ENCODE measurements at regions not wholly inside any gene's neighbourhood (a gene's known extent, or its start where the extent isn't known, plus 50 kb on each side); places are given as distances from the start of the nearest gene placed in this dataset.
"Not testable (repeated sequence)": the region's sequence is repeated elsewhere in the genome, so short reads cannot be mapped to it uniquely, and the experiment has no call there.

- no peak for DNase-seq (ENCODE audit: low read depth in 2 of 2)
Measured at GRCh38 chr5:163162645-163163044, 274.8 kb upstream of the CCNG1 start.

GRCh38 chr5:163163858-163164257 is 273.5 kb upstream of the CCNG1 start:
- no peak for DNase-seq (ENCODE audit: low read depth in 2 of 2)

DNA sequence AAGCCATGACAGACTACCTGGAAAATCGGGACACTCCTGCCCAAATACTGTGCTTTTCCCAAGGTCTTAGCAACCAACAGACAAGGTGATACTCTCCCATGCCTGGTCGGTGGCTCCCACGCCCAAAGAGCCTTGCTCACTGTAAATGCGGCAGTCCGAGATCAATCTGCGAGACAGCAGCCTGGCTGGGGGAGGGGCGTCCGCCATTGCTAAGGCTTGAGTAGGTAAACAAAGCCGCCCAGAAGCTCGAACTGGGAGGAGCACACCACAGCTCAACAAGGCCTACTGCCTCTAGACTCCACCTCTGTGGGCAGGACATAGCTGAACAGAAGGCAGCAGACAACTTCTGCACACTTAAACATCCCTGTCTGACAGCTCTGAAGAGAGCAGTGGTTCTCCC is 272.1 kb upstream of the CCNG1 start:
- no peak for DNase-seq (ENCODE audit: low read depth in 2 of 2)

DNA sequence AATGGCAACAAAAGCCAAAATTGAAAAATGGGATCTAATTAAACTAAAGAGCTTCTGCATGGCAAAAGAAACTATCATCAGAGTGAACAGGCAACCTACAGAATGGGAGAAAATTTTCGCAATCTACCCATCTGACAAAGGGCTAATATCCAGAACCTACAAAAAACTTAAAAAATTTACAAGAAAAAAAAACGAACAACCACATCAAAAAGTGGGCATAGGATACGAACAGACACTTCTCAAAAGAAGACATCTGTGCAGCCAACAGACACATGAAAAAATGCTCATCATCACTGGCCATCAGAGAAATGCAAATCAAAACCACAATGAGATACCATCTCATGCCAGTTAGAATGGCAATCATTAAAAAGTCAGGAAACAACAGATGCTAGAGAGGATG is 267.2 kb upstream of the CCNG1 start:
- DNase-seq (ENCODE audit: low read depth in 2 of 2) = not testable (repeated sequence)

- DNase-seq (ENCODE audit: low read depth in 2 of 2) = no peak
Measured at GRCh38 chr5:163172540-163173338, 264.7 kb upstream of the CCNG1 start.

DNA sequence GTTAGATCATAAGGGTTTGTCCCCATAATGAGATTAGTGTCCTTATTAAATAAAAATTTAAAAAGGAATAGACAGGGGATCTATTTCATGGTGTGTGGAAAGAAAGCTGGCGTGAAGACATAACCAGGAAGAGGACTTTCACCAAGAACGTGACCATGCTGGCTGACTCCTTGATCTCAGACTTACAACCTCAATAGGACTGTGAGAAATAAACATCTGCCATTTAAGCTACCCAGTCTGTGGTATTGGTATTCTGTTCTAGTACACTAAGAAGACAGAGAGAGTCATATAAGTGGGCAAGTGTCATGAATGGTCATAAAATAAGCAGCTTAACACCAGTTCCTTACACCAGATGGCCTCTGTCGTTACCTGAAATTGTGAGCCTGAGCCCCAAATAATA is 259.4 kb upstream of the CCNG1 start:
- DNase-seq (ENCODE audit: low read depth in 2 of 2) = no peak

- DNase-seq (ENCODE audit: low read depth in 2 of 2) = no peak
Measured at GRCh38 chr5:163185315-163185714, 252.1 kb upstream of the CCNG1 start.

DNA sequence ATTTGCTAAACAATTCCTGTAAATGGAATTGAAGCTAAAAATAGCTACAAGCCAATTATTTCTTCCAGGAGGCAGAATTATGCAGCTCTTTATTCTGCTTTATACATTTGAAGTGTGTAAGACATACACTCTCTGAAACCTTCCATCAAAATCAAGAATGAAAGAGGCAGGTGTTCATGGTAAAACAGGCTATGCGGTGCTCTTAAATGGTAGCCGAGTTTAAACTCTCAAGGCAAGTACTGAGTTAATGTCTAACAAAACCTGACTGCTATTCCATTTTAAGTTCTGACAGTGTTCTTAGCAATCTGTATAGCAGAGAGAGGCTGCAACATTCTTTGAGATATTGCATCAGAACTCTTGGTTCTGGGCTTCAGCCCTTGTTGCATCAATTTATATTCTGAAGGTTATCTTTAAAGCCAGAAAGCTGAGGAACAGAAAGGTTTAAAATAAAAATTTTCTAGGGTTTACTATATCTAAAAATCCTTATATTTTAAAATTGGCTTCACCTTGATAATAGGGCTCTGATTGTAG is 248.3 kb upstream of the CCNG1 start:
- DNase-seq (ENCODE audit: low read depth in 2 of 2) = no peak

- no peak for DNase-seq (ENCODE audit: low read depth in 2 of 2)
Measured at GRCh38 chr5:163190283-163190682, 247.1 kb upstream of the CCNG1 start.

DNA sequence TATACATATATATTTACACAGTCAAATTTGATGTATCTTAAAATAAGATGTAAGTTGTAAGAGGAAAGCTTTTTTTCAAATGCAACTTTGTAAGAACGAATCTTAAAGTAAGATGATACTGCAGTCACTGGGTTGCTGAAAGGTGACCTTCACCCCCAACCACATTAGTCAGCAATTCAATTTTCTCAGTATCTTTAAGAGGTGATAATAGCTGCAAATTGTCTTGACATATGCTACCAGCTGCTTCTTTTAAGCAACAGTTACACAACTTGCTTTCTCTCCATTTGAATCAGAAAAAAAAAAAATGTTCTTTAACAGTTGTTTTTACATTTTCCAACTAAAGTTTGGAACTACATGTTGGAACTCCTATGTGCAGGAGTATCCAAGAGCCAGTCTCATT is 246.6 kb upstream of the CCNG1 start:
- no peak for DNase-seq (ENCODE audit: low read depth in 2 of 2)

DNA sequence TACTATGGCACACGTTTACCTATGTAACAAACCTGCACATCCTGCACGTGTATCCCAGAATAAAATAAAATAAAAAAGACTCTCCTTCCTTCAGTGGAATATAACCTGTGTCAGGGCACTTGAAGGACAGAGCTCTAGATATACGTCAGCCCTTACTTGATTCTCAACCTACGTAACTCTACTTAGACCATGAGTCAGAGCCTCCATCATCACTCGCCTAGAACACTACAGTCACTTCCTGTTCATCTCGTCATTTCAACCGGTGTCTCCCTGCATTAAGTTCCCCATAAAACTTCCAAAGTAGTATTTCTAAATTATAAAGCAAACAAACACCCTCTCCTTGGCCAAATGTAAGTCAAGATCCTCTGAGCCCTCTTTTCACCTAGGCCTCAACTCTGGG is 243.5 kb upstream of the CCNG1 start:
- no peak for DNase-seq (ENCODE audit: low read depth in 2 of 2)

DNA sequence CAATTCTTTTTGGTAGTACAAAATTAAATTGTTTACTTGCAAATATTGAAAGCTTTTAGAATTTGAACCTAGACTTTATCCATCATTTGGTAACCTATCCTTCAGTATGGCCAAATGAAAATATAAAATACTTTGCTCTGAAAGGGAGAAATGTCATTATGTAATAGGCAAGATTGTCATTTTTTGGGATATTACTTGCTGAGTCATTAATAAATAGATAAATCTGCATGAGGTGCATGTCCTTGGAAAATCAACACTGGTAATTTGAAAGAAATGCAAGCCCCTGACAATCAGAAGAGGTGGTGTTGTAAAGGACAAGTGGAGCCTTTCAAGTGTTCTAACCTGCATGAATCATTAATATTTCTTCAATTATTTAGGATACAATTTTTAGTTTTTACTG is 231.8 kb upstream of the CCNG1 start:
- no peak for DNase-seq (ENCODE audit: low read depth in 2 of 2)

DNA sequence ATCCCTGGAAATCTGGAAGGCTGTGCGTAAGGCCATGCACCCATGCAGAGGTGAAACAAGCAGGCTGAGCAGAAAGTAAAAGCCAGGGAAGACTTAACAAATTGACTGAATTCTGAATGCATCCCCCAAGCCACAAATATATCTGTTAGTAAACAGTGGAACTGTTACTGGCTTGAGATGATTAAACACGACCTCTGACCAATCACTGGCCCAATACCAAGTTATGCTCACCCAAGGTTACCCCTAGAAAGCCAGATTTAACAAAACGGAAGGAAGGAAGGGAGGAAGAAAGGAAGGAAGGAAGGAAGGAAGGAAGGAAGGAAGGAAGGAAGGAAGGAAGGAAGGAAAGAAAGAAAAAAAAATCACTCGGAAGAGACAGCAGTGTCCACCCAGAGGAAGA is 215.8 kb upstream of the CCNG1 start:
- DNase-seq (ENCODE audit: low read depth in 2 of 2) = no peak

- no peak for DNase-seq (ENCODE audit: low read depth in 2 of 2)
Measured at GRCh38 chr5:163222982-163223381, 214.4 kb upstream of the CCNG1 start.

GRCh38 chr5:163244445-163244987 is 192.9 kb upstream of the CCNG1 start:
- DNase-seq (ENCODE audit: low read depth in 2 of 2) = no peak

DNA sequence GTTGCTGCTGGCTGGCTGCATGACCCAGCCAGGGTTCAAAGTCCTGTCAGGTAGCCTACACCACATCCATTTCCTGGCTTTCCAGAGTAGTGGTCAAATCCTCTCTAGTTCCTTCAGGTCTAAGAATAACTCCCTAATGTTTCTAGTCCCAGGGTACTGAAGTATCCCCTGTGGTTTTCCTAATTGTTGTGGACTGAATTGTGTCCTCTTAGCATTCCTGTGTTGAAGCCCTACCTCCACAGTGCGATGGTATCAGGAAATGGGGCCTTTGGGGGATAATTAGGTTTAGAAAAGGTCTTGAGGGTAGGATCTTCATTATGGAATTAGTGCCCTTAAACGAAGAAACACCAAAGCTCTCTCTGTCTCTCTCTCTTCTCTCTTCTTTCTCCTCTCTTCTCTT is 191.8 kb upstream of the CCNG1 start:
- no peak for DNase-seq (ENCODE audit: low read depth in 2 of 2)

DNA sequence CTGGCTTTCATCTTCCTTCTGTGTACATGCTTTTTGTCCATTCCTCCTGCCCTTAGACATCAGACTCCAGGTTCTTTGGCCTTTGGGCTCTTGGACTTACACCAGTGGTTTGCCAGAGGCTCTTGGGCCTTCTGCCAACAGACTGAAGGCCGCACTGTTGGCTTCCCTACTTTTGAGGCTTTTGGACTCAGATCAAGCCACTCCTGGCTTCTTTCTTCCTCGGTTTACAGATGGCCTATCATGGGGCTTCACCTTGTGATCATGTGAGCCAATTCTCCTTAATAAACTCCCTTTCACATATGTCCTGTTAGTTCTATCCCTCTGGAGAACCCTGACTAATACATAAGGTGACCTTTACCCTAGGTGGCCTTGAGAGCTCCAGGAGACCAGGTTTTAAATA is 189.1 kb upstream of the CCNG1 start:
- DNase-seq (ENCODE audit: low read depth in 2 of 2) = no peak

GRCh38 chr5:163248871-163249270 is 188.5 kb upstream of the CCNG1 start:
- DNase-seq (ENCODE audit: low read depth in 2 of 2) = no peak

- DNase-seq (ENCODE audit: low read depth in 2 of 2) = no peak
Measured at GRCh38 chr5:163252950-163253349, 184.4 kb upstream of the CCNG1 start.

DNA sequence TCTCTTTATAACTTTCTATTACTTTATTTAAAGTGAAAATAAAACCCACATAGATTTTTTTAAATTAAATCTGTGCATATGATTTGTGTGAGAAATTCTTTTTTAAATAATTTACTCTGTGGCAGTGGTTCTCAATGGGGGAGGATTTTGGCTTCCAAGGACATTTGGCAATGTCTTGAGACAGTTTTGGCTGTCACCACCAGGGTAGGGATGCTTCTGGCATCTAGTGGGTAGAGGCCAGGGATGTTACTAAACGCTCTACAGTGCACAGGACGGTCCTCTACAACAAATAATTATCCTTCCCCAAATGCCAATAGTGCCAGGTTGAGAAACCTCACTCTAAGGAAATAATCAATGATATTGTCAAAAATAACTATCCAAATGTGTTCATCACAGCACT is 177.9 kb upstream of the CCNG1 start:
- DNase-seq (ENCODE audit: low read depth in 2 of 2) = no peak

GRCh38 chr5:163260471-163260870 is 176.9 kb upstream of the CCNG1 start:
- no peak for DNase-seq (ENCODE audit: low read depth in 2 of 2)

- DNase-seq (ENCODE audit: low read depth in 2 of 2) = no peak
Measured at GRCh38 chr5:163260961-163261360, 176.4 kb upstream of the CCNG1 start.

- DNase-seq (ENCODE audit: low read depth in 2 of 2) = no peak
Measured at GRCh38 chr5:163261647-163262269, 175.6 kb upstream of the CCNG1 start.
